Large intestine (tissue), 3 donors: ENCODE measurements at regions not wholly inside any gene's neighbourhood (a gene's known extent, or its start where the extent isn't known, plus 50 kb on each side); places are given as distances from the start of the nearest gene placed in this dataset.
"Not testable (repeated sequence)": the region's sequence is repeated elsewhere in the genome, so short reads cannot be mapped to it uniquely, and the experiment has no call there.

Experiments used
- DNase-seq, 2 donors: peaks; one replicate each; pipeline versions ENCODE4 v3.0.0 to v3.0.0-alpha.2; 2013
- H3K27ac ChIP-seq: one replicate; pipeline ENCODE4 v1.5.1; 2013; ENCODE audit warnings: low read length
- H3K27me3 ChIP-seq: 2 replicates; pipeline ENCODE4 v1.6.1; 2013; ENCODE audit warnings: low read length; ENCODE audit not compliant: control insufficient read depth, insufficient read depth
- H3K36me3 ChIP-seq: 2 replicates; pipeline ENCODE4 v1.6.1; 2013; ENCODE audit warnings: low read length; ENCODE audit not compliant: control insufficient read depth, insufficient read depth
- H3K4me1 ChIP-seq: one replicate; pipeline ENCODE4 v1.6.1; 2013; ENCODE audit warnings: low read length; ENCODE audit not compliant: control insufficient read depth, insufficient read depth
- H3K4me3 ChIP-seq: one replicate; pipeline ENCODE4 v1.5.1; 2013; ENCODE audit warnings: low read length
- H3K9me3 ChIP-seq: one replicate; pipeline ENCODE4 v1.6.1; 2013; ENCODE audit warnings: mild to moderate bottlenecking, low read depth, low read length, moderate library complexity; ENCODE audit not compliant: control insufficient read depth
- WGBS: methylation state at CpG from one replicate; pipeline ENCODE4 v1.1.5; 2013; ENCODE audit warnings: low lambda C conversion rate; ENCODE audit not compliant: insufficient coverage; 5-methylcytosine and 5-hydroxymethylcytosine counted together

DNA sequence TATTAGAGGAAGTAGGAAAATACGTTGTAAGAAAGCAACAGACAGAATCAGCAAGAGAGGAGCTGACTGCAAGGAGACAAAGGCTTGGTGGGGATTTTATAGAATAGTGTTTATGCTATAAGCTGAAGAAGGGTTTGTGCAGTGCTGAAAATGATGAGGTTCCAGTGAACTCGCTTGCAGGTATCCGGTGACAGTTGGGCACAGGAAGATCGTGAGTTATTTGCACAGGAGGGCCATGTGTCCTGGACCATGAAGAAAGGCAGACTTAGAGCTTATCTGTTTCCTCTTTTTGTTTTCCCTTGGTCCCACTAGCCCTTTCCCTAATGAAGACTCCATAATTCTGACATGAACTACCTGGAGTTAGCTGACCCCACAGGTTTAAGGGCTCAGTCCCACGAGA, 61.4 kb downstream of the NXNL2 start:
- H3K4me3 ChIP-seq = no peak overlapping the region
- no peaks in the 10 kb centered on the region for H3K27me3 ChIP-seq
- no peaks in the 10 kb centered on the region for H3K4me1 ChIP-seq
- 54% methylated on average over 2 of the region's 5 CpGs for WGBS
- DNase-seq = no peak
- H3K9me3 ChIP-seq = no peaks in the 10 kb centered on the region
- no peak overlapping the region for H3K27ac ChIP-seq
- no peaks in the 10 kb centered on the region for H3K36me3 ChIP-seq

DNA sequence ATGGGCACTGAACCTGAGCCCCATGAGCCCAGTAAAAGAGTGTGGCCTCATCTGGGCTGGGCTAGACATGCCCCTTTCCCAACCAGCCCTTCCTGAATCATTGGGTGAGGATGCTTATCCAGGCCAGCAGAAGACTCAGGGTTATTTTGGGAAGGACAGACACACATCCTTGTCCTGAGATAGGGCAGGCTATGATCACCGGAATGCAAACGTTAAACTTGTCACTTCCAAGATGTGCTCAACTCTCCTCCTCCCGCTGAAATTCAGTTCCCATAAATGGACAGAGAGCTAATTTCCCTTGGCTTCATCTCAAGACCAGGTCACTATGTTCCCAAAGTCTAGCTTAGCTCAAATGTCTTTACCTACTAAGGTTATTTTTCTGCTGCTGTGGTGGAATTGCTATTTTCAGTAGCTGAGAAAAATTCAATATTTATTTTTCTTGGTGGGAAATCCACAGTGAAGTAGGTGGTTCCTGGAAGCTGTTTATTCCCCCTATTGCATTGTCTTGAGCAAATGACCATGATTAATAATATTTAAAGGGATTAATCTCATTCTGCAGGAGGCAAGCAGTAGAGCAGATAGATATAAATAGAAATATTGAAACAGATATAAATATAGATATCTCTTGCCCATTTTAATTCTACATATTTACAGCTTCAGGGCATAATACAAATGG, 70.0 kb downstream of the NXNL2 start:
- 60% methylated on average over 2 of the region's 3 CpGs for WGBS
- DNase-seq = no peak
- no peaks in the 10 kb centered on the region for H3K9me3 ChIP-seq
- H3K27ac ChIP-seq = no peak overlapping the region
- H3K27me3 ChIP-seq = no peaks in the 10 kb centered on the region
- no peak overlapping the region for H3K4me3 ChIP-seq
- no peaks in the 10 kb centered on the region for H3K4me1 ChIP-seq
- no peaks in the 10 kb centered on the region for H3K36me3 ChIP-seq

DNA sequence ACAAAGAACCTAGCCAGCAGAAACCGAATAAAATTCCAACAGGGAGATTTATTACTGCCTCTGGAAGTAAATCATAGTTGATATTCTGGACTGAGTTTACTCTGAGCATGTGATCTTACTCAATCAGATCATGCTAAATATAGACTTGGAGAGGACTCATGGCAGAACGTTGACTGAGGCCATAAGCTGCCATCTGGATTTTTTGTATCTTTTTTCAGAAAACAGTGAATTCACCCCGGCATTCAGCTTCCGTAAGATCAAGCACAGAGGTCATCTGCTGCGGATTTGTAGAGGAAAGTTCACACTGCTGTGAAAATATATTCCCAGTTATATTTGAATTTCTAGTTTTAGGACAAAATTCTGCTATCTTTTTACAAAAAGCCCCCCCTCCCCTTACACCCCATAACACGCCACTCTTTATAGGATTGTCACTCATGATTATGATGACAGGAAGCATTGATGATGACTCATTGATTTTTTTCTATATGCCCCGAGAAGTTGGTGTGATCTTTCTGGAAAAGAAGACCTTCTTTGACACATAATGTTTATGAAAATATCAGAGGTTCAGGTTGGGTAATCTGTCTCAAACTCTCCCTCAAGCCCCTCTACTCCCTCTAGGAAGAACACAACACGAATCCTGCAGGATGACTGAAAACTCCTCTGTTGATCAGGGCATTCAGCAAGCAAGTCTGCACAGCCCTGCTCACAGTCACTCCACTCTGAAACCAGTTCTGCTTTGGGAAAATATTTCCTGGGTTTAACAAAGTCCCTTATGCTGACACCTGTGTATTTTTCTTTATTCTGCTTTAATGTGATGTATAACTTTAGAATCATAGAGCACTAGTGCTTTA, 70.8 kb downstream of the NXNL2 start:
- H3K4me1 ChIP-seq = no peaks in the 10 kb centered on the region
- H3K36me3 ChIP-seq = no peaks in the 10 kb centered on the region
- H3K4me3 ChIP-seq = no peak overlapping the region
- no peak overlapping the region for H3K27ac ChIP-seq
- no peaks in the 10 kb centered on the region for H3K9me3 ChIP-seq
- no peak for DNase-seq
- H3K27me3 ChIP-seq = no peaks in the 10 kb centered on the region
- WGBS = 33% methylated on average over 1 of the region's 8 CpGs

DNA sequence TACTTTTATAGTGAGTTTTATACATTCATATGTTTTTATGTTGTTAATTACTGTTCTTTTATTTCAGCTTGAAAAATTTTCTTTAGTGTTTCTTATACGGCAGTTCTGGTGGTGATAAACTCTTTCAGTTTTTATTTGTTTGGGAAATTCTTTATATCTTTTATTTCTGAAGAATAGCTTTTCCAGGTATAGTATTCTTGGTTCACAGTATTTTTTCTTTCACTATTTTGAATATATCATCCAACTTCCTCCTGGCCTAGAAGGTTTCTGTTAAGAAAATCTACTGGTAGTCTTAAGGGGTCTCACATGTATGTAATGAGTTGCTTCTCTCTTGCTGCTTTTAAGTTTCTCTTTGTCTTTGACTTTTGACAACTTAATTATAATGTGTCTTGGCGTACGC, 79.4 kb downstream of the NXNL2 start:
- H3K4me1 ChIP-seq = no peaks in the 10 kb centered on the region
- H3K9me3 ChIP-seq = no peaks in the 10 kb centered on the region
- no peak for DNase-seq
- no peak overlapping the region for H3K4me3 ChIP-seq
- H3K36me3 ChIP-seq = no peaks in the 10 kb centered on the region
- WGBS = 72% methylated on average over 3 of the region's 3 CpGs
- H3K27ac ChIP-seq = no peak overlapping the region
- no peaks in the 10 kb centered on the region for H3K27me3 ChIP-seq

DNA sequence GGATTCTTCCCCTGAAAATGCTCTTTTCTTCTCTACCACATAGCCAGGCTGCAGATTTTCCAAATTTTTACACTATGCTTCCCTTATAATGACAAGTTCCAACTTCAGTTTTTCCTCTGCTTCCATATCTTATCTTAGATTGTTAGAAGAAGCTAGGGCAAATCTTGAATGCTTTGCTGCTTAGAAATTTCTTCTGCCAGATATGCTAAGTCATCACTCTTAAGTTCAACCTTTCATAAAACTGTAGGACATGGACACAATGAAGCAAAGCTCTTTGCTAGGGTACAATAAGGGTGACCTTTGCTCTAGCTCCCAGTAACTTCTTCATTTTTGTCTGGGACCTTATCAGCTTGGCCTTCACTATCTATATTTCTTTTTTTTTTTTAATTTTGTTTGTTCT, 88.7 kb downstream of the NXNL2 start:
- Histone ChIP-seq H3K9me3 (peaks cover 4% of the 10 kb centered on the region), H3K27me3 (no peaks in the 10 kb centered on the region), H3K4me3 (no peak overlapping the region), H3K4me1 (no peaks in the 10 kb centered on the region), H3K27ac (no peak overlapping the region), H3K36me3 (no peaks in the 10 kb centered on the region)
- DNase-seq = no peak

DNA sequence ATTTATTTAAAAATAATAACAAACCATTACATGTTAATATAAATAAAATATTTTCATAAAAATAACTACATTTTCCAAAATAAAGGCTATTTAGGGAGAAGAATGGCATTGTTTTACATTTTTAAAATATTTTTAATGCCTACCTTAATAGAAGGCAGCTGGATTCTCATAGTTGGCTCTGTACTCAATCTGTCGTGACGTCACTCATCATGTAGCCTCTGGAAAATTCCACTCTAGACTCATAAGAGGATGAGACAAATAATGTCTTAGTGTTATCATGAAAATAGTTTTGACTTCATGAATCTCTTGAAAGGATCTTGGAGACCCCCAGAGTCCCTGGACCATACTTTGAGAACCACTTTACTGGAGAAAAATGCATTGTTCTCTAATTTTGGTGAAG, 93.1 kb downstream of the NXNL2 start:
- H3K36me3 ChIP-seq = no peaks in the 10 kb centered on the region
- H3K27ac ChIP-seq = no peak overlapping the region
- no peak for DNase-seq
- no peaks in the 10 kb centered on the region for H3K4me1 ChIP-seq
- no peak overlapping the region for H3K4me3 ChIP-seq
- peaks cover 4% of the 10 kb centered on the region for H3K9me3 ChIP-seq
- no peaks in the 10 kb centered on the region for H3K27me3 ChIP-seq
- WGBS = no CpG with 5 or more reads among the region's 2 CpGs

DNA sequence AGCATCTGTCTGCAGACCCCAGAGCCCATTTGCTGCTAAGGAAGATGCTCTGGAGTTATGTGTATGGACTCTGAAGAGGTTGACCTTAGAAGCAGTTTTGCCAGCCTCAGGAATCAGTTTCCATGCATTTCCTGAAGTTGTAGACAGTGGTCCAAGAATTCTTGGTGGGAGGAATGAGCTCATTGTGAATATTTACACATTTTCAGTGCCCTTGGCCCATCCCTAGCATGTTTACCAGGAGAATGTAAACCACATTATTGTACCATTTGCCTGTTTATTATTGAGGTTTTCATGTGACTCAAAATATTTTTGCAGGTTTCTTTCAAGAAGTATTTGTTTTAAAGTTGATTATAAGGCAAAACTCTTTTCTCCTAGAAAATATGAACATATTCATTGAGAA, 93.8 kb downstream of the NXNL2 start:
- Histone ChIP-seq H3K27ac (no peak overlapping the region), H3K27me3 (no peaks in the 10 kb centered on the region)

DNA sequence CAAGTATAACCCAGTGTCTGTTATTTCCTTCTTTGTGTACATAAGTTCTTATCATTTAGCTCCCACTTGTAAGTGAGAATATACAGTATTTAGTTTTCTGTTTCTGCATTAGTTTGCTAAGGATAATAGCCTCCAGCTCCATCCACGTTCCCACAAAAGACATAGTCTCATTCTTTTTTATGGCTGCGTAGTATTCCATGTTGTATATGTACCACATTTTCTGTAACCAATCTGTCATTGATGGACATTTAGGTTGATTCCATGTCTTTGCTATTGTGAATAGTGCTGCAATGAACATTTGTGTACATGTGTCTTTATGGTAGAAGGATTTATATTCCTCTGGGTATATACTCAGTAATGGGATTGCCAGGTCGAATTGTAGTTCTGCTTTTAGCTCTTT, 95.6 kb downstream of the NXNL2 start:
- 60% methylated on average over 1 of the region's 3 CpGs for WGBS
- not testable (repeated sequence) for H3K4me1 ChIP-seq, H3K36me3 ChIP-seq, H3K9me3 ChIP-seq, H3K4me3 ChIP-seq, H3K27me3 ChIP-seq, DNase-seq, H3K27ac ChIP-seq

More for the DNA sequence above, 93.8 kb downstream of the NXNL2 start:
- peaks cover 4% of the 10 kb centered on the region for H3K9me3 ChIP-seq
- no peak overlapping the region for H3K4me3 ChIP-seq
- no peak for DNase-seq
- no peaks in the 10 kb centered on the region for H3K4me1 ChIP-seq
- H3K36me3 ChIP-seq = no peaks in the 10 kb centered on the region

DNA sequence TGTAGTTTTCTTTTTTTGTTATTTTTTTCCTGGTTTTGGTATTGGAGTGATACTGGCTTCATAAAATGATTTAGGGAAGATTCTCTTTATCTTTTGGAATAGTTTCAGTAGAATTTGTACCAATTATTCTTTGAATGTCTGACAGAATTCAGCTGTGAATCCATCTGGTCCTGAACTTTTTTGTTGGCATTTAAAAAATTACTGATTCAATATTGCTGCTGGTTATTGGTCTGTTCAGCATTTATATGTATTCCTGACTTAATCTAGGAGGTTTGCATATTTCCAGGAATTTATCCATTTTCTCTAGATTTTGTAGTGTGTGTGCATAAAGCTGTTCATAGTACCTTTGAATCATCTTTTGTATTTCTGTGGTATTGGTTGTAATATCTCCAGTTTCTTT, 100.2 kb downstream of the NXNL2 start:
- Histone ChIP-seq H3K4me1 (no peaks in the 10 kb centered on the region), H3K9me3 (no peaks in the 10 kb centered on the region), H3K4me3 (no peak overlapping the region), H3K27ac (no peak overlapping the region), H3K36me3 (no peaks in the 10 kb centered on the region), H3K27me3 (no peaks in the 10 kb centered on the region)
- DNase-seq = no peak

DNA sequence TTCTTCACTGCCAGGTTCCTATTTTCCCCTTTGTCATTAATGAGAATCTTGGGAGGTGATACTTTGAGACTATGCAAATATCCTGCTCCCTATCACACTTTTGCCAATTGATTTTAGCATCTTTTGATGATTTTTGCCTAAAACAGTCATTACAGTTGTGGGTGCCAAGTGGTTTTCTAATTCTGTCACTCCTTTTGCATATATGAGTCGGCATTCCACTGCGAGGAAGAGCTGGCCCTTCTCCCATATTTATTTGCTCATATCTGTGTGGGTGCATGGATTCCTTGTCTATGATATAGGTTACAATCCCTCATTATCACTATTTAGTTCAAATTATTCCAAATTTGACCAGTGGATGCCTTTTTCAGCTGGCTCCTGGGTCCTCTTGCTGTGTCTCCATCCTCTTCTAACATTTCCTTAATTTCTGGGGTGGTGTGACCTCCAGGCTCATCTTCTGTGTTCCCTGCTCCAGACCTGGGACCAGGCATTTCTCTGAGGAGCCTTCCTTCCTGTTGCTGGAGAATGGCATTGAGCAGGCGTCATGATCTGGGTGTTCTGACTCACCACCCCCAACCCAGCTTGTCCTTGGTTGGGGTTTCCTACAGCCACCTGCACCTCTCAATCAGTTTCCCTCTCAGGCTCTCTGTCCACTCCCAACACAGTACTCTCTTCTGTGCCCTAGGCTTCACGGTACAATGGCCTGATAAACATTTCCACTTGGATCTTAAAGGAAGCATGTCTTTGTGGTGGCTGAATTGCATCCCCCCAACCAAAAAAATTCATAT, 106.7 kb downstream of the NXNL2 start:
- Histone ChIP-seq H3K36me3 (no peaks in the 10 kb centered on the region), H3K4me1 (no peaks in the 10 kb centered on the region), H3K27me3 (no peaks in the 10 kb centered on the region), H3K4me3 (no peak overlapping the region), H3K27ac (no peak overlapping the region), H3K9me3 (peaks cover 3% of the 10 kb centered on the region)
- DNase-seq = no peak
- 58% methylated on average over 2 of the region's 4 CpGs for WGBS
